HG03139 (cell line): ENCODE measurements at regions not wholly inside any gene's neighbourhood (a gene's known extent, or its start where the extent isn't known, plus 50 kb on each side); places are given as distances from the start of the nearest gene placed in this dataset.

Experiments used
- ATAC-seq: cut with Tn5 transposase; IDR thresholded peaks from one replicate; pipeline ENCODE4 v1.9.1; 2021; ENCODE audit not compliant: unreplicated experiment

DNA sequence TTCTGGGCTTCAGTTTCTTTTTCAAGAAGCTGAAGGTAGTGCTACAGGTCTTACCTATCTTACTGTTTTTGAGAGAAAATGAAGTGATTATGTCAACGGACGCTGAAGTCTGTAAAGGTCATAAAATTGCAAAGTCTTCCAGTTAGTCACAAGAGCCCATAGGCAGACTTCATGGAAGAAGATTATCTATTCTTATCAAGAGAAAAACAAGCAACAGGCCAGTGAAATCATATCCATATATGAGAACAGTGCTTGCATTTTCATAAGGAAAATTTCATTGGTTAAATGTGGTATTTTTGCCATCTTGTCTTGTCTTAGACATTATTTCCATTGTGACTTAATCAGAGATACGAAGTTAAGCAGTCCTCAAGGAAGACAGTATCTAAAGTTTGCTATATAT is 412.7 kb upstream of the SEL1L start:
- no peak for ATAC-seq

DNA sequence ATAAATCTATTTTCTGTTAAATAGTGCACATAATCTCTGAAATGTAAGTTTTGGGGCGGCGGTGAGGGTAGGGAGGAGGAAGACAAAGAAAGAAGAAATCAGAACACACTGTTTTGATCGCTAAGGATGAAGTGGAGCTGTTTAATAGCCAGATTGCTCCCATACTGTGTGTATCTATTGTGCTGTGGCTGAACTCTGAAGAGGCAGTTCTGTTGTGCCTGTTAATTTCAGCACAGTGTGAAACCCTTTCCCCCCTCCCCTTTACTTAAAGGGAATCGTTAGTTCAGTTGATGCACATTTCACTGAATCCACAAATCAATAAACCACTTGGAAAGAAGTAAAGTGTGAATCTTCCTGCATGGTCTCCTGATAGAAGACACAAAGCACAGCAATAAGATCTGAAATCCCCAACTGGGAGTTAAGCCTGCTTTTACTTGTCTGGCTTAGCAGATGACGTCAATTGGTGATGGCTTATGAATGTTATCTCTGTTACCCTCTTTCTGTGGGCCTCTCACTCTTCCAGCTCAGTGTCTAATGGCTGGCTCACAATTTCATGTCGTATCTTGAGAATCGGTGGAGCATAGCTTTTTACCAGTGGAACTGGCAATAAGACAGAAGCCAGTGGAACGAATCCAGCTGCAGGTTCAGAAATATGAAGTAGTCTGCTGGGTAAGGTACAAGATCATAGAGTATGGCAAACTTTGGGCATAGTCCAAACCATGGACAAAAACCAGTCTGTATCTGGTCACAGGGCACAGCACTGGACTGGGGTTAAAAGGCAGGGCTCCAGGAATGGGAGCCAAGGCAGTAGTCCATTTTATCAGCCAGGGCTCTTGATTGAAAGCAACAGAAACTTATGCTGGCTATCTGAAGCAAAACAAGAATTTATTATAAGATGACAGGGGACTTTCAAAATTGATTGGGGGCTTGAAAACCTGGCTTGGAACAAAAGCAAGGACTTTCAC is 413.5 kb upstream of the SEL1L start:
- ATAC-seq = no peak

GRCh38 chr14:81952917-81953316 is 419.3 kb upstream of the SEL1L start:
- ATAC-seq = no peak

DNA sequence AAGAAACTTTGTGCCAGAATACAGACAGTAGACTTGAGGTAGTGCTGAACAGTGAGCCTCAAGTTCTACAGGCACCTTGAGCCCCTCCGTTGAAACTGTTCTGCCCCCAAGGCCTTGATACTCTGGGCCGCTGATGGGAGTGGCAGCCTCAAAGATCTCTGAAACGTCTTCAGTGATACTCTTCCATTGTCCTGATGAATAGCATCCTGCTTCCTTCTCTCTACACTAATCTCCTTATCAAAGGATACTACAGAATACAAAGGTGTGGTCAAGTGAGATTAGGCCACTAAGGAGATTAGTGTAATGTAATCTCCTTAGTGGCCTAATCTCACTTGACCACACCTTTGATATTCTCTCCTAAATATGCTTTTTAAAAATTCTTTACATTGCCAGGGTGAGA is 419.8 kb upstream of the SEL1L start:
- no peak for ATAC-seq

DNA sequence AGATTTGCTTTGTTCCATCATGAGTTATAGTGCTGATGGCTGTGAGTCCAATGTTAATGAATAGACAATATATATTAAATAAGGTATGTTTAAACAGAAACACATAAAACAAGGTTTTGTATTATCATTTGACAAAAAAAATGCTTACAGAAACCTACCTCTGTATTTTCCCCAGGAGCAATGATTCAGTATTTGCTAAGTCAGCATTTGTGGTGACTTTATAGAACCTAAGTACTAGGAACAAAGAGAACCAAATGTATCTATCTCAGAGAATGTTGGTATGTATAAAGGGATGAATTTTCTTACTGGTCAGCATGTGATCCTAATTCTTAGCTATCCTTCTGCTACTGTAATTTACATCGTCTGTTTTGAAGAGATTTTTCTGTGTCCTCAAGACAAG is 421.5 kb upstream of the SEL1L start:
- no peak for ATAC-seq

DNA sequence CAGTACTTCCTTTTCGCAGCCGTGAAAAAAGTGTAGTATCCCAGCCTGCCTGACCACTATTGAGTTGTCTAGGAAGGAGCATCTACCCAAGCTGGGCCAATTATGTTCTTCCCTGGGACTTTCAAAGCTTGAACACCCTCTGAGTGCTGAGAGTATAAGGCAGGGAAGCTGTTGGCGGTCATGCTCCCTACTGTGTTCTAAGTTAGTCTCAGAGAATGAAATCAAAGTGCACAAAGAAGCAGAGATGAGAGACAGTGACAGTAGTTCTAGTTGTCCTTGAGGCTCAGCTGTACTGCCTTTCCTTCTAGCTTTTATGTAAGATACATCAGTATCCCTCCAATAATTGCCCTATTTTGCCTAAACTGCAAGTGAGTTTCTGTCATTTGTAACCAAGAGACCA is 427.1 kb upstream of the SEL1L start:
- ATAC-seq = no peak

DNA sequence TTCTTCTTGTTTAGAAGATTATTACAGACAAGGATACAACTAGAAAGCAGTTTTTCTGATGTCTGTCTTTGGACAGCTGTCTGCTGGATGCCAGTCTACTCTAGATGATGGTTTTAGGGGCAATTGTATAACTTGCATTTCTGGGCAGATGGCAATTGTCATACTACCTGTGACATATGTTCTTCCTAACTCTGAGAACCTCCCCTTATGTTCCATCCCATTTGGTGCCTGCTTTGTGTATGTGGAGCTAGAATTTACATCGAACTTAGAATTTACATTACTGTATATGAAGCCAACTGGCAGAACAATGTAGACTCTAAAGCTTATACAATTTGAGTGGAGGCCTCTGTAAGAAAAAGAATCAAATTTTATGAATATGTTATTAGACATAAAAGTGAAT is 430.2 kb upstream of the SEL1L start:
- no peak for ATAC-seq

GRCh38 chr14:81970307-81970706 is 436.7 kb upstream of the SEL1L start:
- no peak for ATAC-seq

- ATAC-seq = no peak
Measured at GRCh38 chr14:81971911-81972310, 438.3 kb upstream of the SEL1L start.

GRCh38 chr14:81972601-81973000 is 438.9 kb upstream of the SEL1L start:
- no peak for ATAC-seq

GRCh38 chr14:81974543-81974942 is 440.9 kb upstream of the SEL1L start:
- ATAC-seq = no peak

DNA sequence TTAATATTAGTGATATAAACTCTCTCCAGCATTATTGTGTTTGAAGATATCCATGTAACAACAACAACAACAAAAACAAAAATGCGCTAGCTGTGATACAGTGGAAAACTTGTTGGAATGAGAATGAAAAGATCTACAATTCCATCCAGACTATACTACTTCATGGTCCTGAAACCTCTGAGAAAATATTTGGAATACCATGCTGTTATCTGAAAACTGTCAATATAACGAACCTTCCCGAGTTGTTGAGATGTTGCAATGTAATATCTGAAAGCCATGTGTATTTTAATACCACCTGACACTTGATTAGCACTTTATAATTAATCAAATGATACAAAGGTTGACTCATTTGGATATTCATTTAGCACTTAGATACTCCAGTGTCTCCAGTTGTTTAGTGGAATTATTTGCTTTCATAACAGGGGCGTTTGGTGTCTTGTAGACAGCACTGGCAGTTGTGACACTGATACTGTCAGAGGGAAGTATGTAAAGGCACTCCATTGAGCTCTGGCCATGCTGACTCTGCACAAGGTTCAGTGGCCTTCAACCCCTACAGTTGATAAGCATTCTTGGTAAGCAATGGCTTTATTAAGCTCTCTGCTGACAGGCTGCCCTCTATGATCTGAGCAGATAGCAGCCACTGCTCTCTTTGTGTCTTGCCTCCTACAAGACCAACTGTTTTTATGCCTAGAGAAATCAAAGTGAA is 447.1 kb upstream of the SEL1L start:
- ATAC-seq = no peak

GRCh38 chr14:81981307-81981675 is 447.6 kb upstream of the SEL1L start:
- ATAC-seq = no peak

DNA sequence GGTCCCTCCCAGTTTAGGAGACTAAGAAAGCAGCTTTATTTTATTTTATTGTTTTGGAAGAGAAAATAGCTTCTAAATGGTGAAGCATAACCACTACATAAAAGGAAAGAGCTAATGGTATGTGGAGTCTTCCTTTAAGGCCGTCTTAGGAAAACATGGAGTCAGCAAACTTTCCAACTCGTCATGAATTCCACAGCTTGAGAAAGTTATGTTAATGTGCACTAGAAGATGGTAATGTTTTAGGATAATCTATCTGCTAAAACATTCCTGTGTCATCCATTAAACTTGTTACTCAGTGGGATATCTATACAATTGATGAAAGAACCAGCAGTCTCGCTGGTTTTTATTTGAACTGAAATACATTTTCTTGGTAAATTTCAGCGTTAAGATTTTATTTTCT is 448.4 kb upstream of the SEL1L start:
- ATAC-seq = no peak

DNA sequence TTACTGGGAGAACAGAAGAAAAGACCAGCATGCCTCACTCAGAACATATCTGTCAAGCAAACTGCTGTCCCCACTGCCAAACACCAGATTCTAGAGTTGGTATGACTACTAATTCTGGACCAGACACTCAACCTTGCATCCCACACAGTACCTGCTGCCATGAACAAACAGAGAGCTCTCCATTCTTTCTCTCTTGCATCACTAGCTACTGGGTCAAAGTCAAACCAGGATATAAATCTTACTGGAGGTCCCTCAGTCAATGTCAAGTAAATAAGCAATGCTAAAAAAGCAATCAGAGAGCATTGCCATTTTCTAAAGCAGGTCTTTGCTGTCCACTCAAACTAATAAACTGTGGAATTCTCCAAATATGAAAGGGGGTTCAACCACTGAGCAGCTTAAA is 452.4 kb upstream of the SEL1L start:
- ATAC-seq = no peak

GRCh38 chr14:81989211-81989610 is 455.6 kb upstream of the SEL1L start:
- ATAC-seq = no peak

DNA sequence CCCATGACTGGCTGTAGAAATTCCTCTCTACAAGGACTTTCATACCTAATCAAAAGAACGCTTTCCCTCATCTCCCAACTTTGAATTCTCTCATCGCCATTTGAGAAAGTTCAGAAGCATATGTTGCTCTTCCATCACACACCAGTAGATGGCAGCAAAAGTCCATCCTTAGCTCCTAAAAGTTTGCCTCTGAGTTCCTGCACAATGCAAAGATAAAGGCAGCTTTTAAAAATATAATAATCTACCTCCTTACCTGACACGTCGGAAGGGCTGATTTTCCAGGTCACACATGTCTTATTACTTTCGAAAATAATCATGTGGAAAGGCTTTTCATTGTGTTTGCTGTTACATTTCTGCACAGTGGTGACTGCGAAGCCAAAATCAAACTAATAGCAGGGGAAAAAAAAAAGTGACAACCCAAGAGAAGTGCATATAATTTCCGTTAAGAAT is 456.7 kb upstream of the SEL1L start:
- no peak for ATAC-seq

- no peak for ATAC-seq
Measured at GRCh38 chr14:81991998-81992397, 458.3 kb upstream of the SEL1L start.

GRCh38 chr14:81993432-81993831 is 459.8 kb upstream of the SEL1L start:
- ATAC-seq = no peak

DNA sequence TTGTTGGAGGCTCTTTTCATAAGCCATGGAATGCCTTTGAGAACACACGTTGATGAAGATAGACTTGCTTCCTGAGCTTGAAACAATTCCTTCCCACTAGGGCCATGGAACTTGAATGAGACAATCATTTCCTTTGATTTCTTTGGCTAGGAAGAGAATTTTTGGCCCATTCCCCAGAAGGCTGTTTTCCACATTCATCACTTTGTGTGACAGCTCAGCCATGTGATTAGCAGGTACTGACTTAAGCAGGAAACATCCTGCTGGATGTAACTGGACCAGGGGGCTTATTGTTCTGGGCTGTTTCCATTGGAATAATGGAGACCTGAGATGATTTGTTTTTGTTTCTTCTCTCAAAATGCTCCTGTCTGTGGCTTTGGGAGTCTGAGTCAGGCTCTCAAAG is 469.8 kb upstream of the SEL1L start:
- no peak for ATAC-seq

DNA sequence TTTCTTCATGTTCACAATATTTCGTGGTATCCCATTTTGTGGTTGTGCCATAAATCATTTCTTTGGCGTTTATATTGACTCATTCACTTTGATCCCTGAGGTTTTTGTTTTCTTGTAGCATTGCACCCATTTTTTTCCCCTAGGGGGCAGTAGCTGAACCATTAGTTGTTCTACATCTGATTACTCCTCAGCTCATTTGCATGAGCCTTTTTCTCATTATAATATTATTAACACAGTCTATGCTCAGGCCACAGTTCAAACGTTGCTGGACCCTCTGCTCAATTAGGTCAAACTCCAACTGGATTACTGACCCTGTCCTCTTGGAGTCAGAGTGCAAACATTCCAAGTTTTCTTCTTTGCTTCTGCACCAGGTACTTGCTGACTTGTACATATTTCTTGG is 475.4 kb upstream of the SEL1L start:
- no peak for ATAC-seq

DNA sequence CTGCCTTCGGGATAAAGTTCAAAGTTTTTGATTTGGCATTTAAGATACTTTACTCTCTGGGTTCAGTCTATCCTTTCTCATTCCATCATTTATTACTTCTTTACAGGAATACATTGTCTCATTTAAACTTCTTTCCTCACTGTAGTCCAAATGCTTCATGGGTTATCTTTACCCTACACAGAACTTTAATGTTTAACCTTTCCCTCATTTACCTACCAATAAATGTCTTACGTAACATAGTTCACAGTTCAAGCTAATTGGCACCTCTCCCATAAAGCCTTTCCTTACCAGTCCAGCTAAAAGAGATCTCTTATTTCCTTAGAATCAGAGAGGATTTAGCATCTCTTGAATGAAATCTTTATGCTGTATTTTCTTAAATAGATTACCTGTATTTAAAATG is 476.3 kb upstream of the SEL1L start:
- ATAC-seq = no peak
